Endodermal cell (in vitro differentiated cells): ENCODE measurements at regions not wholly inside any gene's neighbourhood (a gene's known extent, or its start where the extent isn't known, plus 50 kb on each side); places are given as distances from the start of the nearest gene placed in this dataset.
A peak's percentile ranks its signal among the peaks of the same experiment; 100 is the strongest.

Experiments
- DNase-seq: peaks from one replicate; pipeline ENCODE4 v3.0.0-alpha.2; 2017
- H3K27ac ChIP-seq: 2 replicates; pipeline ENCODE4 v1.5.1; 2013; ENCODE audit warnings: mild to moderate bottlenecking, low read depth, low read length, moderate library complexity
- H3K27me3 ChIP-seq: 2 replicates; pipeline ENCODE4 v1.6.1; 2013; ENCODE audit warnings: mild to moderate bottlenecking, low read length, moderate library complexity; ENCODE audit not compliant: insufficient read depth, control insufficient read depth, poor library complexity, severe bottlenecking
- H3K36me3 ChIP-seq: 2 replicates; pipeline ENCODE4 v1.7.0; 2013; ENCODE audit warnings: mild to moderate bottlenecking, low read length, moderate library complexity; ENCODE audit not compliant: control insufficient read depth, insufficient read depth
- H3K4me1 ChIP-seq: one replicate; pipeline ENCODE4 v1.7.0; 2013; ENCODE audit warnings: low read length; ENCODE audit not compliant: control insufficient read depth, insufficient read depth
- H3K4me3 ChIP-seq: 2 replicates; pipeline ENCODE4 v1.5.1; 2013; ENCODE audit warnings: mild to moderate bottlenecking, low read length, moderate library complexity
- H3K9ac ChIP-seq: 2 replicates; pipeline ENCODE4 v1.6.1; 2013; ENCODE audit warnings: mild to moderate bottlenecking, low read length, moderate library complexity; ENCODE audit not compliant: poor library complexity, severe bottlenecking; ENCODE audit errors: extremely low read depth
- H3K9me3 ChIP-seq: 2 replicates; pipeline ENCODE4 v1.6.1; 2013; ENCODE audit warnings: mild to moderate bottlenecking, low read length, moderate library complexity; ENCODE audit not compliant: control insufficient read depth
- H3K27ac Mint-ChIP-seq: 2 replicates; pipeline ENCODE4 v1.8.0; 2020; ENCODE audit warnings: mixed read lengths
- H3K27me3 Mint-ChIP-seq: 2 replicates; pipeline ENCODE4 v1.8.0; 2021; ENCODE audit warnings: mild to moderate bottlenecking, mixed read lengths; ENCODE audit not compliant: insufficient read depth
- H3K36me3 Mint-ChIP-seq: 2 replicates; pipeline ENCODE4 v1.8.0; 2020; ENCODE audit warnings: low read depth, mixed read lengths
- H3K4me1 Mint-ChIP-seq: 2 replicates; pipeline ENCODE4 v1.8.0; 2020; ENCODE audit warnings: mixed read lengths
- H3K4me3 Mint-ChIP-seq: 2 replicates; pipeline ENCODE4 v1.8.0; 2020; ENCODE audit warnings: mild to moderate bottlenecking, moderate library complexity, mixed read lengths
- H3K9me3 Mint-ChIP-seq: 2 replicates; pipeline ENCODE4 v1.8.0; 2020; ENCODE audit warnings: mild to moderate bottlenecking, mixed read lengths
- WGBS, 2 experiments: methylation state at CpG; one replicate each; pipeline versions ENCODE4 v1.1.5 to v1.1.7; 2013; ENCODE audit warnings: missing lambda C conversion rate in 2 of 2, mixed read lengths in 1 of 2; ENCODE audit not compliant: insufficient coverage in 1 of 2, insufficient read length in 1 of 2; 5-methylcytosine and 5-hydroxymethylcytosine counted together
- TF ChIP-seq, protein P1 (sequence below): fragments of 200-600 bp; sonication (generic); conservative IDR thresholded peaks from 2 replicates; pipeline ENCODE4 v1.5.0; 2021; ENCODE audit warnings: antibody characterized with exemption, mild to moderate bottlenecking

GRCh38 chr12:123035841-123036240 is 55.4 kb downstream of the ARL6IP4 start:
- no peak overlapping the region for H3K27ac Mint-ChIP-seq
- TF ChIP-seq, protein P1, sequence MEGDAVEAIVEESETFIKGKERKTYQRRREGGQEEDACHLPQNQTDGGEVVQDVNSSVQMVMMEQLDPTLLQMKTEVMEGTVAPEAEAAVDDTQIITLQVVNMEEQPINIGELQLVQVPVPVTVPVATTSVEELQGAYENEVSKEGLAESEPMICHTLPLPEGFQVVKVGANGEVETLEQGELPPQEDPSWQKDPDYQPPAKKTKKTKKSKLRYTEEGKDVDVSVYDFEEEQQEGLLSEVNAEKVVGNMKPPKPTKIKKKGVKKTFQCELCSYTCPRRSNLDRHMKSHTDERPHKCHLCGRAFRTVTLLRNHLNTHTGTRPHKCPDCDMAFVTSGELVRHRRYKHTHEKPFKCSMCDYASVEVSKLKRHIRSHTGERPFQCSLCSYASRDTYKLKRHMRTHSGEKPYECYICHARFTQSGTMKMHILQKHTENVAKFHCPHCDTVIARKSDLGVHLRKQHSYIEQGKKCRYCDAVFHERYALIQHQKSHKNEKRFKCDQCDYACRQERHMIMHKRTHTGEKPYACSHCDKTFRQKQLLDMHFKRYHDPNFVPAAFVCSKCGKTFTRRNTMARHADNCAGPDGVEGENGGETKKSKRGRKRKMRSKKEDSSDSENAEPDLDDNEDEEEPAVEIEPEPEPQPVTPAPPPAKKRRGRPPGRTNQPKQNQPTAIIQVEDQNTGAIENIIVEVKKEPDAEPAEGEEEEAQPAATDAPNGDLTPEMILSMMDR = no peak
- no peaks in the 10 kb centered on the region for H3K9me3 ChIP-seq
- no peaks in the 10 kb centered on the region for H3K36me3 ChIP-seq
- no peak overlapping the region for H3K4me3 Mint-ChIP-seq
- no peak overlapping the region for H3K9ac ChIP-seq
- H3K27me3 Mint-ChIP-seq = no peaks in the 10 kb centered on the region
- no peaks in the 10 kb centered on the region for H3K27me3 ChIP-seq
- no peak overlapping the region for H3K27ac ChIP-seq
- 93 to 95% methylated on average over 5 of the region's 5 CpGs for WGBS, 2 experiments
- no peaks in the 10 kb centered on the region for H3K9me3 Mint-ChIP-seq
- peaks cover 38% of the 10 kb centered on the region for H3K4me1 Mint-ChIP-seq
- peak; percentile 54 for DNase-seq
- H3K4me3 ChIP-seq = no peak overlapping the region
- peaks cover 5% of the 10 kb centered on the region for H3K36me3 Mint-ChIP-seq
- peaks cover 5% of the 10 kb centered on the region for H3K4me1 ChIP-seq

GRCh38 chr12:123034865-123035264 is 54.4 kb downstream of the ARL6IP4 start:
- H3K9me3 Mint-ChIP-seq = no peaks in the 10 kb centered on the region
- H3K4me1 Mint-ChIP-seq = peaks cover 37% of the 10 kb centered on the region
- TF ChIP-seq, protein P1 = no peak
- H3K9me3 ChIP-seq = no peaks in the 10 kb centered on the region
- no peaks in the 10 kb centered on the region for H3K27me3 Mint-ChIP-seq
- H3K36me3 ChIP-seq = no peaks in the 10 kb centered on the region
- no peak overlapping the region for H3K27ac ChIP-seq
- H3K9ac ChIP-seq = no peak overlapping the region
- no peak overlapping the region for H3K4me3 ChIP-seq
- WGBS, 2 experiments = 90 to 94% methylated on average over 3 to 4 of the region's 4 CpGs
- no peaks in the 10 kb centered on the region for H3K27me3 ChIP-seq
- H3K27ac Mint-ChIP-seq = no peak overlapping the region
- H3K4me1 ChIP-seq = peaks cover 4% of the 10 kb centered on the region
- DNase-seq = no peak
- no peak overlapping the region for H3K4me3 Mint-ChIP-seq
- H3K36me3 Mint-ChIP-seq = peaks cover 5% of the 10 kb centered on the region

DNA sequence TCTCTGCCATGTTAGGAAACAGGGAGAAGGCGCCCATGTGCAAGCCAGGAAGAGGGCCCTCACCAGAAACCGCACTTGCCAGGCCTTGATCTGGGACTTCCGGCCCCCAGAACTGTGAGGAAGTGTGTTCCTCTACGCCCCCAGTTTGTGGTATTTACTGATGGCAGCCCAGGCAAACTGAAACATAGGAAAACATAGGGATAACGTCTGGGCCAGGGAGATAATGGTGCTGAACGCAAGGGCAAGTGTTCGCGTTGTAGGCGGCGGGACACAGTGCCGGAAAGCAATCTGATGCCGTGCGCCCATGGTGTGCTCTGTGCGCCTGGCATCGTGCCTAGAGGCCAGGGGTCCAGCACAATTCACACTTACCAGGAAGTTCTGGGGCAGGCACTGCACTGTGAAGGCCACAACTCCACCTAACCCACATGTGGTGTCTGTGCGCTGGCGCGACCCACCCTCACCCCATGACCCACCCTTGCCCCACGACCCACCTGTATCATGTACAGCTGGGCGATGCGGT is 53.6 kb downstream of the ARL6IP4 start:
- Histone ChIP-seq H3K9ac (no peak overlapping the region), H3K4me1 (peaks cover 4% of the 10 kb centered on the region), H3K9me3 (no peaks in the 10 kb centered on the region), H3K27ac (no peak overlapping the region), H3K36me3 (no peaks in the 10 kb centered on the region), H3K27me3 (no peaks in the 10 kb centered on the region), H3K4me3 (no peak overlapping the region)
- Mint-ChIP-seq H3K27me3 (no peaks in the 10 kb centered on the region), H3K9me3 (no peaks in the 10 kb centered on the region), H3K36me3 (peaks cover 5% of the 10 kb centered on the region), H3K27ac (peak overlapping the region; percentile 29), H3K4me3 (no peak overlapping the region), H3K4me1 (peaks cover 37% of the 10 kb centered on the region)
- 94 to 96% methylated on average over 12 to 21 of the region's 21 CpGs for WGBS, 2 experiments
- TF ChIP-seq, protein P1 = no peak
- DNase-seq = no peak
